Tongue (tissue), 1 donor: ENCODE measurements at regions not wholly inside any gene's neighbourhood (a gene's known extent, or its start where the extent isn't known, plus 50 kb on each side); places are given as distances from the start of the nearest gene placed in this dataset.

Experiments
- DNase-seq: peaks from one replicate; pipeline ENCODE4 v3.0.0-alpha.2; 2015

- no peak for DNase-seq
Measured at GRCh38 chr17:34825102-34825501, 136.2 kb downstream of the CCT6B start.

- no peak for DNase-seq
Measured at GRCh38 chr17:34823023-34823422, 138.2 kb downstream of the CCT6B start.

- DNase-seq, result no peak
Measured at GRCh38 chr17:34822007-34822739, 139.1 kb downstream of the CCT6B start.

GRCh38 chr17:34820922-34821321 is 140.3 kb downstream of the CCT6B start:
- DNase-seq, result no peak

- DNase-seq, result no peak
Measured at GRCh38 chr17:34820248-34820801, 140.9 kb downstream of the CCT6B start.

GRCh38 chr17:34817252-34818035 is 143.8 kb downstream of the CCT6B start:
- DNase-seq, result no peak

GRCh38 chr17:34816848-34817247 is 144.4 kb downstream of the CCT6B start:
- DNase-seq, result no peak

- no peak for DNase-seq
Measured at GRCh38 chr17:34813290-34813689, 148.0 kb downstream of the CCT6B start.

GRCh38 chr17:34811561-34811960 is 149.7 kb downstream of the CCT6B start:
- no peak for DNase-seq

- no peak for DNase-seq
Measured at GRCh38 chr17:34800661-34801060, 160.6 kb downstream of the CCT6B start.

GRCh38 chr17:34799751-34800150 is 161.5 kb downstream of the CCT6B start:
- DNase-seq, result no peak

GRCh38 chr17:34798581-34798980 is 162.7 kb downstream of the CCT6B start:
- no peak for DNase-seq

GRCh38 chr17:34797720-34798119 is 163.5 kb downstream of the CCT6B start:
- DNase-seq, result peak; percentile 69

GRCh38 chr17:34793231-34793908 is 167.9 kb downstream of the CCT6B start:
- DNase-seq, result no peak

- no peak for DNase-seq
Measured at GRCh38 chr17:34788696-34789095, 172.6 kb downstream of the CCT6B start.

GRCh38 chr17:34784526-34784925 is 176.7 kb downstream of the CCT6B start:
- no peak for DNase-seq

GRCh38 chr17:34782271-34782670 is 179.0 kb downstream of the CCT6B start:
- DNase-seq, result no peak

GRCh38 chr17:34781571-34782108 is 179.6 kb downstream of the CCT6B start:
- DNase-seq, result no peak

GRCh38 chr17:34781071-34781470 is 180.2 kb downstream of the CCT6B start:
- no peak for DNase-seq

- DNase-seq, result no peak
Measured at GRCh38 chr17:34780438-34780837, 180.8 kb downstream of the CCT6B start.

- DNase-seq, result no peak
Measured at GRCh38 chr17:34776456-34777443, 184.5 kb downstream of the CCT6B start.
